GM13976 (cell line): ENCODE measurements at regions not wholly inside any gene's neighbourhood (a gene's known extent, or its start where the extent isn't known, plus 50 kb on each side); places are given as distances from the start of the nearest gene placed in this dataset.

Experiments used
- DNase-seq: peaks from one replicate; pipeline ENCODE4 v3.0.0; 2012; ENCODE audit warnings: low spot score
- CTCF ChIP-seq: IDR thresholded peaks from 2 replicates; pipeline ENCODE4 v1.5.1; 2012; ENCODE audit warnings: borderline replicate concordance, mild to moderate bottlenecking; ENCODE audit not compliant: insufficient read depth; ENCODE audit errors: extremely low read depth, missing control alignments, control extremely low read depth
- in situ Hi-C: fragments of 300-500 bp; cut with MboI; formaldehyde crosslinking; loops from one replicate; pipeline ENCODE4 v1.12.0; 2022; ENCODE audit warnings: low sequenced_read_pairs, mixed read lengths, inconsistent platforms; ENCODE audit not compliant: unreplicated experiment

- no peak for TF ChIP-seq CTCF
- in situ Hi-C loops, result no loop called here
- DNase-seq, result no peak
Observed at GRCh38 chr13:22107549-22107948, 436.7 kb downstream of the FGF9 start.

GRCh38 chr13:22108283-22108942, 437.5 kb downstream of the FGF9 start:
- no peak for DNase-seq
- TF ChIP-seq CTCF, result no peak
- in situ Hi-C loops, result no loop called here

- TF ChIP-seq CTCF, result no peak
- DNase-seq, result no peak
- in situ Hi-C loops, result no loop called here
Observed at GRCh38 chr13:22108979-22109378, 438.1 kb downstream of the FGF9 start.

- in situ Hi-C loops, result no loop called here
- TF ChIP-seq CTCF, result no peak
- DNase-seq, result no peak
Observed at GRCh38 chr13:22110368-22110767, 439.5 kb downstream of the FGF9 start.

DNA sequence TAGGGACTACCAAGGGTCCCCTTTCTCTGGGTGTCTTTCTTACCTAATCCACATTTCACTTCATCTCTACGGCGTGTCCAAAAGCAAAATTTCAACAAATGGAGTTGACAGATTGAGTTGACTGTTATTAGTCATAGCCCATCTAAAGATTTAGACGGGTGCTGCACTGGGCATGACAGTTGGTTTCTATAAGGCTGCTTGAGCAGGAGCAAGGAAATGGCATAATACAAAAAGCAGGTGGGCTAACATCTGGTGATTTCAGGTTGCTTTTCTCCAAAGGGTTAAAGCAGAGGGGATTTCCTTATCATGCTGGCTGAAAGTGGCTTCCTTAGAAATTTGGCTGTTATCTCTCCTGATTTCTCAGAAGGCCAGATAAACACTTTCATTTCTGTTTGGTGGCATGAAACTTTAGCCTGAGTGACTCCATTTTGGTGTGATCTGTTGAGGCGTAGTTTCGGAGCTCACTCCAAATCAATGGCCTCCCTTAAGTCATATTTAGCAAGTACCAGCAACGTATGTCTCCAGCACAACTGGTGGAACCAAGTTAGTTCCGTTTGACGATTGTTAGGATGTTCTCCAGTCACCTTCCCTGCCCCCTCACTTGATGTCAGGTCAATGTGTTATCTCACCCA, 440.4 kb downstream of the FGF9 start:
- DNase-seq, result no peak
- in situ Hi-C loops, result no loop called here
- no peak for TF ChIP-seq CTCF

- in situ Hi-C loops, result no loop called here
- no peak for TF ChIP-seq CTCF
- DNase-seq, result no peak
Observed at GRCh38 chr13:22111961-22112360, 441.1 kb downstream of the FGF9 start.
